PC-9 (cell line): ENCODE measurements at regions not wholly inside any gene's neighbourhood (a gene's known extent, or its start where the extent isn't known, plus 50 kb on each side); places are given as distances from the start of the nearest gene placed in this dataset.

Experiments
- EZH2 ChIP-seq: fragments of 200-600 bp; sonication (generic); IDR thresholded peaks from 2 replicates; pipeline ENCODE4 v1.8.0; 2017; ENCODE audit warnings: antibody characterized with exemption, low read depth
- TF ChIP-seq, protein P1 (sequence below): fragments of 200-600 bp; sonication (generic); conservative IDR thresholded peaks from 2 replicates; pipeline ENCODE4 v1.6.1; 2017; ENCODE audit warnings: mixed run types, antibody characterized with exemption, mild to moderate bottlenecking, moderate library complexity

DNA sequence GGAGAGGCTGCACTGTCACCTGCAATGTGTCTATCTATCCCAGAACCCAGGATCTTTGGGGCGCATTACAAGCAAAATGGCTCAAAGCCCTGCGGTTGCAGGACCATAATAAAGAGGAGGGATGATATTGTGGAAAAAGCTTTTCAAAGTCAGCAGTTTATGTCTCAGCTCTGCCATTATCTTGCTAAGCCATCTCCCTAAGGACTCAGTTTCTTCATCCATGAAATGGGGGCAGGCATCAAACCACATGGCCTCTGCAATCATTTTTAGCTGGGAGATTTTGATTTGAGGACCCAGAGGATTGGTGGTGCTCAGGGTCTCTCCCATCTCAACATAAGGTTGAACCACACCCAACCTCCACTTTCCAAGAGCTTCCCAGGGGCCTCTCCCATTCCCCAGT, 513.8 kb downstream of the MIAT start:
- TF ChIP-seq, protein P1, sequence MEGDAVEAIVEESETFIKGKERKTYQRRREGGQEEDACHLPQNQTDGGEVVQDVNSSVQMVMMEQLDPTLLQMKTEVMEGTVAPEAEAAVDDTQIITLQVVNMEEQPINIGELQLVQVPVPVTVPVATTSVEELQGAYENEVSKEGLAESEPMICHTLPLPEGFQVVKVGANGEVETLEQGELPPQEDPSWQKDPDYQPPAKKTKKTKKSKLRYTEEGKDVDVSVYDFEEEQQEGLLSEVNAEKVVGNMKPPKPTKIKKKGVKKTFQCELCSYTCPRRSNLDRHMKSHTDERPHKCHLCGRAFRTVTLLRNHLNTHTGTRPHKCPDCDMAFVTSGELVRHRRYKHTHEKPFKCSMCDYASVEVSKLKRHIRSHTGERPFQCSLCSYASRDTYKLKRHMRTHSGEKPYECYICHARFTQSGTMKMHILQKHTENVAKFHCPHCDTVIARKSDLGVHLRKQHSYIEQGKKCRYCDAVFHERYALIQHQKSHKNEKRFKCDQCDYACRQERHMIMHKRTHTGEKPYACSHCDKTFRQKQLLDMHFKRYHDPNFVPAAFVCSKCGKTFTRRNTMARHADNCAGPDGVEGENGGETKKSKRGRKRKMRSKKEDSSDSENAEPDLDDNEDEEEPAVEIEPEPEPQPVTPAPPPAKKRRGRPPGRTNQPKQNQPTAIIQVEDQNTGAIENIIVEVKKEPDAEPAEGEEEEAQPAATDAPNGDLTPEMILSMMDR: no peak
- TF ChIP-seq EZH2: no peak
